Neural crest cell (in vitro differentiated cells): ENCODE measurements at regions not wholly inside any gene's neighbourhood (a gene's known extent, or its start where the extent isn't known, plus 50 kb on each side); places are given as distances from the start of the nearest gene placed in this dataset.

Experiments
- DNase-seq: peaks from one replicate; pipeline ENCODE4 v3.0.0; 2021; ENCODE audit warnings: low read depth, mixed read lengths, low spot score
- H3K27ac Mint-ChIP-seq: one replicate; pipeline ENCODE4 v1.8.0; 2021; ENCODE audit warnings: mild to moderate bottlenecking, mixed read lengths; ENCODE audit not compliant: unreplicated experiment
- H3K27me3 Mint-ChIP-seq: 2 replicates; pipeline ENCODE4 v1.8.0; 2021; ENCODE audit warnings: low read depth, mild to moderate bottlenecking, mixed read lengths
- H3K36me3 Mint-ChIP-seq: 2 replicates; pipeline ENCODE4 v1.8.0; 2021; ENCODE audit warnings: low read depth, mild to moderate bottlenecking, mixed read lengths
- H3K4me1 Mint-ChIP-seq: 2 replicates; pipeline ENCODE4 v1.8.0; 2021; ENCODE audit warnings: mixed read lengths
- H3K4me3 Mint-ChIP-seq: one replicate; pipeline ENCODE4 v1.8.0; 2021; ENCODE audit warnings: mild to moderate bottlenecking, mixed read lengths
- H3K9me3 Mint-ChIP-seq: 2 replicates; pipeline ENCODE4 v1.8.0; 2021; ENCODE audit warnings: mixed read lengths
- TF ChIP-seq, protein P1 (sequence below): fragments of 200-600 bp; sonication (generic); conservative IDR thresholded peaks from 2 replicates; pipeline ENCODE4 v1.5.0; 2021; ENCODE audit warnings: antibody characterized with exemption, mild to moderate bottlenecking

GRCh38 chr10:62585211-62585775 lies 211.1 kb downstream of the ZNF365 start:
- Mint-ChIP-seq H3K9me3 (no peaks in the 10 kb centered on the region), H3K4me1 (no peaks in the 10 kb centered on the region), H3K27ac (no peak overlapping the region), H3K36me3 (no peaks in the 10 kb centered on the region), H3K4me3 (no peak overlapping the region), H3K27me3 (no peaks in the 10 kb centered on the region)
- TF ChIP-seq, protein P1, sequence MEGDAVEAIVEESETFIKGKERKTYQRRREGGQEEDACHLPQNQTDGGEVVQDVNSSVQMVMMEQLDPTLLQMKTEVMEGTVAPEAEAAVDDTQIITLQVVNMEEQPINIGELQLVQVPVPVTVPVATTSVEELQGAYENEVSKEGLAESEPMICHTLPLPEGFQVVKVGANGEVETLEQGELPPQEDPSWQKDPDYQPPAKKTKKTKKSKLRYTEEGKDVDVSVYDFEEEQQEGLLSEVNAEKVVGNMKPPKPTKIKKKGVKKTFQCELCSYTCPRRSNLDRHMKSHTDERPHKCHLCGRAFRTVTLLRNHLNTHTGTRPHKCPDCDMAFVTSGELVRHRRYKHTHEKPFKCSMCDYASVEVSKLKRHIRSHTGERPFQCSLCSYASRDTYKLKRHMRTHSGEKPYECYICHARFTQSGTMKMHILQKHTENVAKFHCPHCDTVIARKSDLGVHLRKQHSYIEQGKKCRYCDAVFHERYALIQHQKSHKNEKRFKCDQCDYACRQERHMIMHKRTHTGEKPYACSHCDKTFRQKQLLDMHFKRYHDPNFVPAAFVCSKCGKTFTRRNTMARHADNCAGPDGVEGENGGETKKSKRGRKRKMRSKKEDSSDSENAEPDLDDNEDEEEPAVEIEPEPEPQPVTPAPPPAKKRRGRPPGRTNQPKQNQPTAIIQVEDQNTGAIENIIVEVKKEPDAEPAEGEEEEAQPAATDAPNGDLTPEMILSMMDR: no peak
- DNase-seq: no peak

DNA sequence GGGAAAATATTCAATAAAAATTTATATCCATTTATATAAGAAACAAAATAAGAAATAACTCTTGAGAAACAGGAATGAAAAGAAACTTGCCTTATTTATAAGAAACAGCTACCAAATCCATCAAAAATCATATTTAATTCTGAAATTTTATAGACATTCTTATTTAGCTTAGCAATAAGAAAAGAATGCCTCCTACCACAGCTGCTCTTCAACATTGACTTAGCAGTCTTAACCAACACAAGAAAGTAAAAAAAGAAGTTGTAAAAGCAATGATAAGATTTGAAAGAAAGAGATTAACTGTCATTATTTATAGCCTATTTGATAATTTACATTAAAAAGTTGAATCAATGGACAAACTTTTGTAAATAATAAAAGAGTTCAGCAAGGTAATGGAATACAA lies 212.8 kb downstream of the ZNF365 start:
- peaks cover under 1% of the 10 kb centered on the region for H3K4me1 Mint-ChIP-seq
- no peak overlapping the region for H3K27ac Mint-ChIP-seq
- no peak overlapping the region for H3K4me3 Mint-ChIP-seq
- no peak for DNase-seq
- TF ChIP-seq, protein P1: no peak
- no peaks in the 10 kb centered on the region for H3K9me3 Mint-ChIP-seq
- H3K27me3 Mint-ChIP-seq: no peaks in the 10 kb centered on the region
- no peaks in the 10 kb centered on the region for H3K36me3 Mint-ChIP-seq

- Mint-ChIP-seq H3K4me3 (no peak overlapping the region), H3K36me3 (no peaks in the 10 kb centered on the region), H3K4me1 (peaks cover 5% of the 10 kb centered on the region), H3K27ac (no peak overlapping the region), H3K9me3 (no peaks in the 10 kb centered on the region), H3K27me3 (no peaks in the 10 kb centered on the region)
- DNase-seq: no peak
- TF ChIP-seq, protein P1: no peak
Measured at GRCh38 chr10:62588116-62588515, 213.9 kb downstream of the ZNF365 start.

DNA sequence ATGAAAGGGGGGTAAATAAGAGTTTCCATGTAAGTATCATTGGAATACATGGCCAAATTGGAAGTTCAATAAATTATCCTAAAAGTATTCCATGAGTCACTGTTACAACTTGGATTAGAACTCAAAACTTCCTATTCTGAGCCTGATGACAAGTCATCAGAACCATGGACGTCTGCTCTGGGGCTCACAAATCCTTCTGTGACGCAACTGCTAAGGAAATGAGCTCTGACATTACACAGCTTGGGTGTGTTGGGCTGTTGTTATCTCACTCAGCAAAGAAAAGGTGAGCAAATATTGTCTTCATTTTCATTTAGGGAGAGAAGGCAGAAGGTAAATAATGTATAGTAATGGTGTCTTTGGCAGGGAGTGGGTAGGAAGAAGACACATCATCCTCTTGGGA lies 214.8 kb upstream of the ADO start:
- Mint-ChIP-seq H3K27ac (no peak overlapping the region), H3K4me1 (peaks cover 10% of the 10 kb centered on the region), H3K9me3 (no peaks in the 10 kb centered on the region), H3K4me3 (no peak overlapping the region), H3K27me3 (no peaks in the 10 kb centered on the region), H3K36me3 (no peaks in the 10 kb centered on the region)
- TF ChIP-seq, protein P1: no peak
- no peak for DNase-seq

- Mint-ChIP-seq H3K36me3 (no peaks in the 10 kb centered on the region), H3K4me3 (no peak overlapping the region), H3K27me3 (no peaks in the 10 kb centered on the region), H3K9me3 (no peaks in the 10 kb centered on the region), H3K4me1 (peaks cover 10% of the 10 kb centered on the region), H3K27ac (no peak overlapping the region)
- TF ChIP-seq, protein P1: no peak
- DNase-seq: no peak
Measured at GRCh38 chr10:62590306-62590705, 214.2 kb upstream of the ADO start.
